ENCODE measurements at regions not wholly inside any gene's neighbourhood (a gene's known extent, or its start where the extent isn't known, plus 50 kb on each side); places are given as distances from the start of the nearest gene placed in this dataset.

DNA sequence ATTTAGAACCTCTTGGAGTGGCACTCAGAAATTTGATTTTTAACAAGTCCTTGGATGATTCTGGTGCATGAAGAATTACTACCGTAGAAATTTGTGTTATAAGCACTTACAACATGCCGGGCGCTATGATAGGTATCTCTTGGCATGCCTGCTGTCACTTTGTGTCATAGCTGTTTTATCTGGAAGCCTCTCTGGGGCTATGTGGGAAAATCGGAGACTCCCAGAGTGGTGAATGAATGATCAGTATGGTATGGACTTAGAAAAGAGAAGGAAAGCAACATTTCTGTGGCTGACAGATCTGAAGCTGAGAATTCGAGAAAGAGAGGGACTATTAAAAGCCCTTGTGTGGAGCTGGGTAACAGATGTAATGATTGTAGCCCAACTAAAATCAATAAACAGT, 177.4 kb upstream of the MAMLD1 start:
- TF ChIP-seq, protein P1, sequence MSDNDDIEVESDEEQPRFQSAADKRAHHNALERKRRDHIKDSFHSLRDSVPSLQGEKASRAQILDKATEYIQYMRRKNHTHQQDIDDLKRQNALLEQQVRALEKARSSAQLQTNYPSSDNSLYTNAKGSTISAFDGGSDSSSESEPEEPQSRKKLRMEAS (IDR thresholded peaks at IDR 0.05; ENCODE audit: low read depth, low read length): no peak
- TF ChIP-seq, protein P2, sequence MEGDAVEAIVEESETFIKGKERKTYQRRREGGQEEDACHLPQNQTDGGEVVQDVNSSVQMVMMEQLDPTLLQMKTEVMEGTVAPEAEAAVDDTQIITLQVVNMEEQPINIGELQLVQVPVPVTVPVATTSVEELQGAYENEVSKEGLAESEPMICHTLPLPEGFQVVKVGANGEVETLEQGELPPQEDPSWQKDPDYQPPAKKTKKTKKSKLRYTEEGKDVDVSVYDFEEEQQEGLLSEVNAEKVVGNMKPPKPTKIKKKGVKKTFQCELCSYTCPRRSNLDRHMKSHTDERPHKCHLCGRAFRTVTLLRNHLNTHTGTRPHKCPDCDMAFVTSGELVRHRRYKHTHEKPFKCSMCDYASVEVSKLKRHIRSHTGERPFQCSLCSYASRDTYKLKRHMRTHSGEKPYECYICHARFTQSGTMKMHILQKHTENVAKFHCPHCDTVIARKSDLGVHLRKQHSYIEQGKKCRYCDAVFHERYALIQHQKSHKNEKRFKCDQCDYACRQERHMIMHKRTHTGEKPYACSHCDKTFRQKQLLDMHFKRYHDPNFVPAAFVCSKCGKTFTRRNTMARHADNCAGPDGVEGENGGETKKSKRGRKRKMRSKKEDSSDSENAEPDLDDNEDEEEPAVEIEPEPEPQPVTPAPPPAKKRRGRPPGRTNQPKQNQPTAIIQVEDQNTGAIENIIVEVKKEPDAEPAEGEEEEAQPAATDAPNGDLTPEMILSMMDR (IDR thresholded peaks at IDR 0.05; ENCODE audit: low read depth, low read length): no peak
